H9 (cell line): ENCODE measurements at regions not wholly inside any gene's neighbourhood (a gene's known extent, or its start where the extent isn't known, plus 50 kb on each side); places are given as distances from the start of the nearest gene placed in this dataset.

Source experiments
- DNase-seq: peaks from one replicate; pipeline ENCODE4 v3.0.0-alpha.2; 2017
- H2AFZ ChIP-seq: one replicate; pipeline ENCODE4 v1.6.1; 2013; ENCODE audit warnings: mild to moderate bottlenecking, low read length, control low read depth, moderate library complexity
- H2AK5ac ChIP-seq: 2 replicates; pipeline ENCODE4 v1.6.1; 2013; ENCODE audit warnings: low read length, control low read depth, mixed read lengths; ENCODE audit not compliant: insufficient read length
- H2BK120ac ChIP-seq: one replicate; pipeline ENCODE4 v1.6.1; 2013; ENCODE audit warnings: low read depth, mild to moderate bottlenecking, low read length, control low read depth, inconsistent platforms; ENCODE audit not compliant: poor library complexity, severe bottlenecking
- H2BK12ac ChIP-seq: 2 replicates; pipeline ENCODE4 v1.6.1; 2013; ENCODE audit warnings: low read length, control low read depth, mixed read lengths, low read depth; ENCODE audit not compliant: insufficient read length
- H2BK15ac ChIP-seq: 2 replicates; pipeline ENCODE4 v1.6.1; 2013; ENCODE audit warnings: low read depth, low read length, control low read depth
- H2BK20ac ChIP-seq: one replicate; pipeline ENCODE4 v1.6.1; 2013; ENCODE audit warnings: low read depth, mild to moderate bottlenecking, low read length, control low read depth, inconsistent platforms; ENCODE audit not compliant: poor library complexity, severe bottlenecking
- H2BK5ac ChIP-seq: 2 replicates; pipeline ENCODE4 v1.6.1; 2013; ENCODE audit warnings: low read length, control low read depth, mixed read lengths; ENCODE audit not compliant: insufficient read length
- H3K14ac ChIP-seq: 2 replicates; pipeline ENCODE4 v1.6.1; 2013; ENCODE audit warnings: low read length, control low read depth; ENCODE audit not compliant: insufficient read depth
- H3K18ac ChIP-seq: 2 replicates; pipeline ENCODE4 v1.6.1; 2013; ENCODE audit warnings: low read depth, mild to moderate bottlenecking, mixed read lengths, low read length, control low read depth; ENCODE audit not compliant: insufficient read length
- H3K23ac ChIP-seq: 2 replicates; pipeline ENCODE4 v1.6.1; 2013; ENCODE audit warnings: low read length, control low read depth, mixed read lengths, low read depth; ENCODE audit not compliant: insufficient read length
- H3K23me2 ChIP-seq: 2 replicates; pipeline ENCODE4 v1.6.1; 2013; ENCODE audit warnings: low read depth, mild to moderate bottlenecking, mixed read lengths, low read length, control low read depth; ENCODE audit not compliant: insufficient read length, poor library complexity, severe bottlenecking
- H3K27ac ChIP-seq: 2 replicates; pipeline ENCODE4 v1.5.1; 2013; ENCODE audit warnings: low read length, control low read depth, mixed read lengths, low read depth; ENCODE audit not compliant: insufficient read length
- H3K27me3 ChIP-seq: 2 replicates; pipeline ENCODE4 v1.6.1; 2013; ENCODE audit warnings: low read length, control low read depth, inconsistent platforms; ENCODE audit not compliant: insufficient read depth
- H3K4ac ChIP-seq: 2 replicates; pipeline ENCODE4 v1.6.1; 2013; ENCODE audit warnings: low read depth, mild to moderate bottlenecking, control low read depth, inconsistent platforms, low read length, moderate library complexity
- H3K4me1 ChIP-seq: 2 replicates; pipeline ENCODE4 v1.6.1; 2013; ENCODE audit warnings: low read length, control low read depth, inconsistent platforms; ENCODE audit not compliant: insufficient read depth
- H3K4me2 ChIP-seq: 2 replicates; pipeline ENCODE4 v1.6.1; 2013; ENCODE audit warnings: low read length, control low read depth, mixed read lengths; ENCODE audit not compliant: insufficient read length, insufficient read depth
- H3K56ac ChIP-seq: 2 replicates; pipeline ENCODE4 v1.6.1; 2013; ENCODE audit warnings: low read depth, mild to moderate bottlenecking, mixed read lengths, low read length, control low read depth; ENCODE audit not compliant: insufficient read length
- H3K79me1 ChIP-seq: 2 replicates; pipeline ENCODE4 v1.6.1; 2013; ENCODE audit warnings: low read depth, mild to moderate bottlenecking, moderate library complexity, low read length, control low read depth, inconsistent platforms; ENCODE audit not compliant: insufficient read depth, poor library complexity, severe bottlenecking
- H3K79me2 ChIP-seq: 2 replicates; pipeline ENCODE4 v1.6.1; 2013; ENCODE audit warnings: low read length, control low read depth, inconsistent platforms; ENCODE audit not compliant: insufficient read depth
- H3K9ac ChIP-seq: 2 replicates; pipeline ENCODE4 v1.6.1; 2013; ENCODE audit warnings: low read length, control low read depth, mixed read lengths; ENCODE audit not compliant: insufficient read length; ENCODE audit errors: extremely low read depth
- H3K9me3 ChIP-seq: one replicate; pipeline ENCODE4 v1.6.1; 2013; ENCODE audit warnings: low read depth, low read length, inconsistent platforms; ENCODE audit not compliant: control insufficient read depth
- H3T11ph ChIP-seq: one replicate; pipeline ENCODE4 v1.6.1; 2013; ENCODE audit warnings: mild to moderate bottlenecking, low read length, control low read depth, inconsistent platforms
- H4K20me1 ChIP-seq: one replicate; pipeline ENCODE4 v1.6.1; 2013; ENCODE audit not compliant: control insufficient read depth, insufficient read length, insufficient read depth
- H4K5ac ChIP-seq: 2 replicates; pipeline ENCODE4 v1.6.1; 2013; ENCODE audit warnings: low read depth, mild to moderate bottlenecking, mixed read lengths, low read length, control low read depth; ENCODE audit not compliant: insufficient read length
- H4K8ac ChIP-seq: replicated peaks from 2 replicates; pipeline ENCODE4 v1.6.1; 2013; ENCODE audit warnings: low read length, control low read depth, mixed read lengths, low read depth; ENCODE audit not compliant: insufficient read length
- H4K91ac ChIP-seq: 2 replicates; pipeline ENCODE4 v1.6.1; 2013; ENCODE audit warnings: low read depth, mild to moderate bottlenecking, moderate library complexity, mixed read lengths, low read length, control low read depth; ENCODE audit not compliant: insufficient read length
- H3K27ac Mint-ChIP-seq, 3 experiments: 2 replicates in 2 of 3; 3 replicates in 1 of 3; pipeline ENCODE4 v1.8.0; 2020 to 2021; ENCODE audit warnings: mixed read lengths in 3 of 3, mild to moderate bottlenecking in 1 of 3, moderate library complexity in 1 of 3
- H3K27me3 Mint-ChIP-seq: 2 replicates; pipeline ENCODE4 v1.8.0; 2021; ENCODE audit warnings: low read depth, mild to moderate bottlenecking, moderate library complexity, mixed read lengths
- H3K36me3 Mint-ChIP-seq, 3 experiments: 2 replicates in 2 of 3; 3 replicates in 1 of 3; pipeline ENCODE4 v1.8.0; 2020 to 2021; ENCODE audit warnings: low read depth in 3 of 3, mixed read lengths in 3 of 3; ENCODE audit not compliant: insufficient read depth in 1 of 3
- H3K4me1 Mint-ChIP-seq, 2 experiments: 2 replicates each; pipeline ENCODE4 v1.8.0; 2020; ENCODE audit warnings: mixed read lengths in 2 of 2
- H3K4me3 Mint-ChIP-seq, 2 experiments: 2 replicates in 1 of 2; 3 replicates in 1 of 2; pipeline ENCODE4 v1.8.0; 2020 to 2021; ENCODE audit warnings: mild to moderate bottlenecking in 2 of 2, mixed read lengths in 2 of 2, moderate library complexity in 1 of 2
- H3K9me3 Mint-ChIP-seq, 2 experiments: 2 replicates in 1 of 2; 3 replicates in 1 of 2; pipeline ENCODE4 v1.8.0; 2020; ENCODE audit warnings: mild to moderate bottlenecking in 2 of 2, mixed read lengths in 2 of 2, moderate library complexity in 1 of 2
- WGBS: extraction: QIAGEN DNeasy Blood & Tissue Kit; methylation state at CpG from one replicate; pipeline ENCODE4 v1.1.7; 2013; ENCODE audit warnings: missing lambda C conversion rate, low lambda C conversion rate, mixed read lengths; ENCODE audit not compliant: insufficient read length; ENCODE audit errors: extremely low coverage; 5-methylcytosine and 5-hydroxymethylcytosine counted together
- TF ChIP-seq, protein P1 (sequence below): fragments of 200-600 bp; sonication (generic); conservative IDR thresholded peaks from 3 replicates; pipeline ENCODE4 v1.8.0; 2021; ENCODE audit warnings: antibody characterized with exemption, mild to moderate bottlenecking

DNA sequence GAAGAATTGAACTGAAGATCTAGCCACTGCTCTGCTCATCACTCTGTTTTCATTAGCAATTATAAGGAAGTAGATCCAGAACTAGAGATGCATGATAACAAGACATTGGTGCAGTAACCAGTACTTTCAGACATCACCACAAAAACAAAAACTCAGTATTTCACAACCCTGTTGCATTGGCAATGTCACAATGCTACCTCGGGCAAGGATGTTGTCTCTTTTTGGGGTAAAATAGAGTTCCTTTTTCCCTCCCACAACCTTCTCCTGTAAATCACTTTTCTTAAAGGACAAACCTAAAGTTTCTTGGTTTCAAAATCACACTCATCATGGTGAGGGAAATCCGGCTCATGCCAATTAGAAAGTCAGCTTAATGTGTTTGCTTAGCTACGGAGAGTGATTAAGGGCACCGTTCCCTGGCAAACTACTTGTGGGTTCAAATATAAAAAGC lies 420.1 kb upstream of the MEF2C start:
- no peak overlapping the region for H3K27ac Mint-ChIP-seq
- Histone ChIP-seq H3K56ac (no peak overlapping the region), H4K5ac (no peak overlapping the region), H3K27me3 (no peaks in the 10 kb centered on the region), H3K9me3 (no peaks in the 10 kb centered on the region), H2BK5ac (no peak overlapping the region), H3K79me1 (no peaks in the 10 kb centered on the region), H3K79me2 (no peaks in the 10 kb centered on the region), H2BK20ac (no peak overlapping the region), H2BK120ac (no peak overlapping the region), H3K4me1 (no peaks in the 10 kb centered on the region), H4K8ac (no peak overlapping the region), H2BK12ac (no peak overlapping the region), H3K18ac (no peak overlapping the region), H2AK5ac (no peak overlapping the region), H4K91ac (no peak overlapping the region), H3K23ac (no peak overlapping the region), H3T11ph (no peak overlapping the region), H2BK15ac (no peak overlapping the region), H3K9ac (no peak overlapping the region), H3K4ac (no peak overlapping the region), H3K27ac (no peak overlapping the region), H4K20me1 (no peaks in the 10 kb centered on the region), H3K14ac (no peak overlapping the region), H2AFZ (no peak overlapping the region), H3K4me2 (no peak overlapping the region), H3K23me2 (no peaks in the 10 kb centered on the region)
- H3K4me1 Mint-ChIP-seq: no peaks in the 10 kb centered on the region
- DNase-seq: no peak
- no peaks in the 10 kb centered on the region for H3K36me3 Mint-ChIP-seq
- WGBS: no CpG with 5 or more reads among the region's 4 CpGs
- TF ChIP-seq, protein P1, sequence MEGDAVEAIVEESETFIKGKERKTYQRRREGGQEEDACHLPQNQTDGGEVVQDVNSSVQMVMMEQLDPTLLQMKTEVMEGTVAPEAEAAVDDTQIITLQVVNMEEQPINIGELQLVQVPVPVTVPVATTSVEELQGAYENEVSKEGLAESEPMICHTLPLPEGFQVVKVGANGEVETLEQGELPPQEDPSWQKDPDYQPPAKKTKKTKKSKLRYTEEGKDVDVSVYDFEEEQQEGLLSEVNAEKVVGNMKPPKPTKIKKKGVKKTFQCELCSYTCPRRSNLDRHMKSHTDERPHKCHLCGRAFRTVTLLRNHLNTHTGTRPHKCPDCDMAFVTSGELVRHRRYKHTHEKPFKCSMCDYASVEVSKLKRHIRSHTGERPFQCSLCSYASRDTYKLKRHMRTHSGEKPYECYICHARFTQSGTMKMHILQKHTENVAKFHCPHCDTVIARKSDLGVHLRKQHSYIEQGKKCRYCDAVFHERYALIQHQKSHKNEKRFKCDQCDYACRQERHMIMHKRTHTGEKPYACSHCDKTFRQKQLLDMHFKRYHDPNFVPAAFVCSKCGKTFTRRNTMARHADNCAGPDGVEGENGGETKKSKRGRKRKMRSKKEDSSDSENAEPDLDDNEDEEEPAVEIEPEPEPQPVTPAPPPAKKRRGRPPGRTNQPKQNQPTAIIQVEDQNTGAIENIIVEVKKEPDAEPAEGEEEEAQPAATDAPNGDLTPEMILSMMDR: no peak
- H3K27me3 Mint-ChIP-seq: no peaks in the 10 kb centered on the region
- H3K4me3 Mint-ChIP-seq: no peak overlapping the region
- H3K9me3 Mint-ChIP-seq: no peaks in the 10 kb centered on the region
